Natural killer cell (primary cell): ENCODE measurements at regions not wholly inside any gene's neighbourhood (a gene's known extent, or its start where the extent isn't known, plus 50 kb on each side); places are given as distances from the start of the nearest gene placed in this dataset.

ENCODE experiments used
- ATAC-seq, 3 donors: fragments of 150-1000 bp in 2 of 3; fragments of 200-7000 bp in 1 of 3; cut with Tn5 transposase; 1 replicate in 1 of 3; 2 replicates in 2 of 3; pipeline ENCODE4 v1.10.0; 2021; ENCODE audit warnings: mild to moderate bottlenecking in 2 of 3, moderate library complexity in 2 of 3
- DNase-seq, 2 donors: peaks; one replicate each; pipeline versions ENCODE4 v3.0.0 to v3.0.0-alpha.2; 2013 to 2021; ENCODE audit warnings: mixed read lengths in 1 of 2
- H3K27ac ChIP-seq: one replicate; pipeline ENCODE4 v1.5.1; 2013; ENCODE audit warnings: mild to moderate bottlenecking, low read length
- H3K27me3 ChIP-seq: one replicate; pipeline ENCODE4 v1.6.1; 2013; ENCODE audit warnings: low read length; ENCODE audit not compliant: control insufficient read depth, insufficient read depth
- H3K36me3 ChIP-seq: one replicate; pipeline ENCODE4 v1.6.1; 2013; ENCODE audit warnings: low read length; ENCODE audit not compliant: control insufficient read depth, insufficient read depth
- H3K4me1 ChIP-seq: one replicate; pipeline ENCODE4 v1.6.1; 2013; ENCODE audit warnings: low read length; ENCODE audit not compliant: control insufficient read depth, insufficient read depth
- H3K4me3 ChIP-seq: one replicate; pipeline ENCODE4 v1.5.1; 2013; ENCODE audit warnings: low read length
- H3K9me3 ChIP-seq: one replicate; pipeline ENCODE4 v1.6.1; 2013; ENCODE audit warnings: low read length; ENCODE audit not compliant: control insufficient read depth, insufficient read depth
- H3K27ac Mint-ChIP-seq, 2 donors: one replicate each; pipeline ENCODE4 v1.8.0; 2022; ENCODE audit warnings: mild to moderate bottlenecking in 2 of 2, mixed read lengths in 2 of 2, moderate library complexity in 1 of 2
- H3K27me3 Mint-ChIP-seq, 2 donors: one replicate each; pipeline ENCODE4 v1.8.0; 2022; ENCODE audit warnings: low read depth in 2 of 2, mixed read lengths in 2 of 2
- H3K36me3 Mint-ChIP-seq: one replicate; pipeline ENCODE4 v1.8.0; 2022; ENCODE audit warnings: mixed read lengths
- H3K4me1 Mint-ChIP-seq, 2 donors: one replicate each; pipeline ENCODE4 v1.8.0; 2022; ENCODE audit warnings: mixed read lengths in 2 of 2
- H3K4me3 Mint-ChIP-seq: one replicate; pipeline ENCODE4 v1.8.0; 2022; ENCODE audit warnings: mild to moderate bottlenecking, moderate library complexity, mixed read lengths
- H3K9me3 Mint-ChIP-seq, 2 donors: one replicate each; pipeline ENCODE4 v1.8.0; 2022; ENCODE audit warnings: mixed read lengths in 2 of 2
- WGBS: methylation state at CpG from one replicate; pipeline ENCODE4 v1.1.7; 2013; ENCODE audit warnings: missing lambda C conversion rate; ENCODE audit not compliant: insufficient coverage; 5-methylcytosine and 5-hydroxymethylcytosine counted together
- intact Hi-C: fragments of 100-400 bp; cut with micrococcal nuclease; formaldehyde crosslinking; loops from one replicate; pipeline ENCODE4 v1.14.2; 2022
- TF ChIP-seq, protein P1 (sequence below): fragments of 200-600 bp; IDR thresholded peaks from one replicate; pipeline ENCODE4 v1.8.0; 2022; ENCODE audit warnings: antibody characterized with exemption

DNA sequence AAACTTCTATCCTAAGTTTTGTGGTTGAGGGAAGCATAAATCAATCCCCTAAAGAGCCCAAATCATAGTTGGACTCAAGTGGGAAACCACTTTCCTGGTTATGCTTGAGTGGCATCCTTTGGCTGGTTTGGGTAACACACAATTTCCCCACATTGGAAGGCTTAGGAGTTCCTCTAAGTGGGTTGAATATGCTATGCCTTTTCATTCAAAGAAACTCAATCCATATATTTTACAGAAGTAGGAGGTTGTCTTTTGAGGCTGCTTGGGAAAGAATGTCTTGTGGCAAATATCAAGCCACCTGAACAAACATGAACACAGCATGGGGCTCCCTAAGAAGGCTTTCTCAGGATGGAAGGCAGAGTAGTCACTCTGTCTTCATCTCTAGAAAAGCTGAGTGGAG is 121.1 kb downstream of the SPATA31D1 start:
- no peak for ATAC-seq
- Mint-ChIP-seq H3K36me3 (no peaks in the 10 kb centered on the region), H3K9me3 (peaks cover 0 to 7% of the 10 kb centered on the region in 2 donors), H3K27me3 (no peaks in the 10 kb centered on the region), H3K27ac (no peak overlapping the region), H3K4me3 (no peak overlapping the region), H3K4me1 (no peaks in the 10 kb centered on the region)
- Histone ChIP-seq H3K4me1 (no peaks in the 10 kb centered on the region), H3K4me3 (no peak overlapping the region), H3K27ac (no peak overlapping the region), H3K36me3 (no peaks in the 10 kb centered on the region), H3K27me3 (no peaks in the 10 kb centered on the region), H3K9me3 (no peaks in the 10 kb centered on the region)
- no peak for DNase-seq
- TF ChIP-seq, protein P1, sequence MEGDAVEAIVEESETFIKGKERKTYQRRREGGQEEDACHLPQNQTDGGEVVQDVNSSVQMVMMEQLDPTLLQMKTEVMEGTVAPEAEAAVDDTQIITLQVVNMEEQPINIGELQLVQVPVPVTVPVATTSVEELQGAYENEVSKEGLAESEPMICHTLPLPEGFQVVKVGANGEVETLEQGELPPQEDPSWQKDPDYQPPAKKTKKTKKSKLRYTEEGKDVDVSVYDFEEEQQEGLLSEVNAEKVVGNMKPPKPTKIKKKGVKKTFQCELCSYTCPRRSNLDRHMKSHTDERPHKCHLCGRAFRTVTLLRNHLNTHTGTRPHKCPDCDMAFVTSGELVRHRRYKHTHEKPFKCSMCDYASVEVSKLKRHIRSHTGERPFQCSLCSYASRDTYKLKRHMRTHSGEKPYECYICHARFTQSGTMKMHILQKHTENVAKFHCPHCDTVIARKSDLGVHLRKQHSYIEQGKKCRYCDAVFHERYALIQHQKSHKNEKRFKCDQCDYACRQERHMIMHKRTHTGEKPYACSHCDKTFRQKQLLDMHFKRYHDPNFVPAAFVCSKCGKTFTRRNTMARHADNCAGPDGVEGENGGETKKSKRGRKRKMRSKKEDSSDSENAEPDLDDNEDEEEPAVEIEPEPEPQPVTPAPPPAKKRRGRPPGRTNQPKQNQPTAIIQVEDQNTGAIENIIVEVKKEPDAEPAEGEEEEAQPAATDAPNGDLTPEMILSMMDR = no peak
- intact Hi-C loops = no loop called here

DNA sequence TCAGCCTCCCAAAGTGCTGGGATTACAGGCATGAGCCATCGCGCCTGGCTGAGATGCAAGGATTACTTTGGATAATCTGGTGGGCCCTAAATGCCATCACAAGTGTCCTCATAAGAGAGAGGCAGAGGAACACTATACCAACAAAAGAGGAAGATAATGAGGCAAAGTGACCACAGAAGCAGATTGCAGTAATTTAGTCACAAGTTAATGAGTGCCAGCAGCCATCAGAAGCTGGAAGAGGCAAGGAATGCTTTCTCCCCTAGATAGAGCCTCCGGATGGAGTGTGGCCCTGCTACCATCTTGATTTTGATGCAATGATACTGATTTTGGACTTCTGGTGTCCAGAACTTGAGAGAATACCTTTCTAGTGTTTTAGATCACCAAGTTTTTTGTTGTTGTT is 122.3 kb downstream of the SPATA31D1 start:
- Histone ChIP-seq H3K27ac (no peak overlapping the region), H3K4me3 (no peak overlapping the region), H3K27me3 (no peaks in the 10 kb centered on the region), H3K4me1 (no peaks in the 10 kb centered on the region), H3K36me3 (no peaks in the 10 kb centered on the region), H3K9me3 (no peaks in the 10 kb centered on the region)
- Mint-ChIP-seq H3K36me3 (no peaks in the 10 kb centered on the region), H3K27ac (no peak overlapping the region), H3K9me3 (peaks cover 2 to 7% of the 10 kb centered on the region in 2 donors), H3K4me3 (no peak overlapping the region), H3K27me3 (no peaks in the 10 kb centered on the region), H3K4me1 (no peaks in the 10 kb centered on the region)
- TF ChIP-seq, protein P1 = no peak
- DNase-seq (no peak), ATAC-seq (no peak)
- WGBS = 98% methylated on average over 3 of the region's 3 CpGs
- intact Hi-C loops = no loop called here

- no peak overlapping the region for H3K27ac Mint-ChIP-seq
- peaks cover 2% of the 10 kb centered on the region in 2 donors for H3K9me3 Mint-ChIP-seq
- H3K27me3 Mint-ChIP-seq = no peaks in the 10 kb centered on the region
- H3K4me1 Mint-ChIP-seq = no peaks in the 10 kb centered on the region
- DNase-seq (no peak), ATAC-seq (no peak)
- 85% methylated on average over 1 of the region's 1 CpG for WGBS
- Histone ChIP-seq H3K9me3 (no peaks in the 10 kb centered on the region), H3K36me3 (no peaks in the 10 kb centered on the region), H3K4me3 (no peak overlapping the region), H3K4me1 (no peaks in the 10 kb centered on the region), H3K27ac (no peak overlapping the region), H3K27me3 (no peaks in the 10 kb centered on the region)
- no peaks in the 10 kb centered on the region for H3K36me3 Mint-ChIP-seq
- intact Hi-C loops = no loop called here
- no peak overlapping the region for H3K4me3 Mint-ChIP-seq
- TF ChIP-seq, protein P1 = no peak
These were observed 126.8 kb downstream of the SPATA31D1 start for GRCh38 chr9:82115331-82115730.

DNA sequence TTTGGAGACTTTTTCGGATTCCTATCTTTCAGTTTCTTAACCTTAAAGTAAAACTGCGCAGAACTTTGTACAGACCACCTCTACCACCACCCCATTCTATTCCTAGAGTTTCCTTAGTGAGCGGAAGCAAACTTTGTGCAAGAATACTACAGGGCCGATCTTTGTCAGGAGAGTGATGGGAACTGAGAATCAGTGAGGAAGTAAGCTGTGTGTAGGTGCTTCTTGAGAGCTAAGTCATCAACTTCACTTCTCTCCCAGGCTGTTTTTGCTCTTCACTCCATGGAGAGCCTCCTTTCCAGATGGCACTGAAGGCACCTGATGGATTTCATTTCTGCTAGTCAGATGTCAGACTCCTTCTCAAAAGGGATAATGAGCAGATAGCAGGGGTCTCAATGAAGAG is 127.3 kb downstream of the SPATA31D1 start:
- peaks cover 2% of the 10 kb centered on the region in 2 donors for H3K9me3 Mint-ChIP-seq
- no peak overlapping the region for H3K4me3 Mint-ChIP-seq
- H3K27ac Mint-ChIP-seq = no peak overlapping the region
- TF ChIP-seq, protein P1 = no peak
- Histone ChIP-seq H3K36me3 (no peaks in the 10 kb centered on the region), H3K9me3 (no peaks in the 10 kb centered on the region), H3K4me3 (no peak overlapping the region), H3K27me3 (no peaks in the 10 kb centered on the region), H3K4me1 (no peaks in the 10 kb centered on the region), H3K27ac (no peak overlapping the region)
- WGBS = no CpG with 5 or more reads among the region's 4 CpGs
- H3K36me3 Mint-ChIP-seq = no peaks in the 10 kb centered on the region
- intact Hi-C loops = no loop called here
- H3K4me1 Mint-ChIP-seq = no peaks in the 10 kb centered on the region
- no peak for DNase-seq
- H3K27me3 Mint-ChIP-seq = no peaks in the 10 kb centered on the region
- no peak for ATAC-seq
